HG03378 (cell line): ENCODE measurements at regions not wholly inside any gene's neighbourhood (a gene's known extent, or its start where the extent isn't known, plus 50 kb on each side); places are given as distances from the start of the nearest gene placed in this dataset.
A peak's percentile ranks its signal among the peaks of the same experiment; 100 is the strongest.

Source experiments
- ATAC-seq: cut with Tn5 transposase; IDR thresholded peaks from one replicate; pipeline ENCODE4 v1.9.1; 2021; ENCODE audit warnings: mild to moderate bottlenecking, moderate library complexity; ENCODE audit not compliant: unreplicated experiment

- peak; percentile 29 for ATAC-seq
These were observed 371.3 kb downstream of the COG6 start for GRCh38 chr13:40026741-40027140.

GRCh38 chr13:40028446-40028845, 373.0 kb downstream of the COG6 start:
- ATAC-seq: no peak

- ATAC-seq: no peak
These were observed 375.6 kb downstream of the COG6 start for GRCh38 chr13:40031031-40031430.

GRCh38 chr13:40039061-40039460, 383.6 kb downstream of the COG6 start:
- ATAC-seq: no peak

- no peak for ATAC-seq
These were observed 387.5 kb downstream of the COG6 start for GRCh38 chr13:40042991-40043390.

- ATAC-seq: no peak
These were observed 388.3 kb downstream of the COG6 start for GRCh38 chr13:40043764-40044163.

- peak; percentile 91 for ATAC-seq
These were observed 391.9 kb downstream of the COG6 start for GRCh38 chr13:40047322-40047771.

GRCh38 chr13:40048551-40048950, 393.1 kb downstream of the COG6 start:
- ATAC-seq: no peak

- no peak for ATAC-seq
These were observed 397.5 kb downstream of the COG6 start for GRCh38 chr13:40052954-40053353.

- no peak for ATAC-seq
These were observed 397.9 kb downstream of the COG6 start for GRCh38 chr13:40053401-40053800.

GRCh38 chr13:40054422-40054821, 399.0 kb downstream of the COG6 start:
- ATAC-seq: peak; percentile 39

- ATAC-seq: no peak
These were observed 401.6 kb downstream of the COG6 start for GRCh38 chr13:40056898-40057619.

- ATAC-seq: no peak
These were observed 403.3 kb downstream of the COG6 start for GRCh38 chr13:40058757-40059236.

- ATAC-seq: no peak
These were observed 404.2 kb downstream of the COG6 start for GRCh38 chr13:40059540-40060232.

- peak; percentile 88 for ATAC-seq
These were observed 405.0 kb downstream of the COG6 start for GRCh38 chr13:40060296-40061007.

GRCh38 chr13:40061466-40062450, 406.3 kb downstream of the COG6 start:
- ATAC-seq: no peak

- ATAC-seq: no peak
These were observed 407.8 kb downstream of the COG6 start for GRCh38 chr13:40063278-40063698.

GRCh38 chr13:40063703-40064102, 408.2 kb downstream of the COG6 start:
- ATAC-seq: no peak

GRCh38 chr13:40064154-40065097, 409.0 kb downstream of the COG6 start:
- no peak for ATAC-seq
